Lung (tissue), 11 donors: ENCODE measurements at regions not wholly inside any gene's neighbourhood (a gene's known extent, or its start where the extent isn't known, plus 50 kb on each side); places are given as distances from the start of the nearest gene placed in this dataset.

Experiments
- ATAC-seq: fragments of 200-7000 bp; cut with Tn5 transposase; one replicate; pipeline ENCODE4 v1.9.1; 2020; ENCODE audit warnings: moderate number of reproducible peaks; ENCODE audit not compliant: insufficient read depth, low FRiP score
- DNase-seq, 3 donors: peaks; one replicate each; pipeline ENCODE4 v3.0.0-alpha.2; 2013 to 2017
- H3K27ac ChIP-seq, 2 donors: one replicate each; pipeline ENCODE4 v1.5.1; 2013; ENCODE audit warnings: mild to moderate bottlenecking in 2 of 2, moderate library complexity in 2 of 2, control low read depth in 1 of 2, inconsistent platforms in 1 of 2, low read depth in 1 of 2, low read length in 1 of 2
- H3K27me3 ChIP-seq, 3 donors: one replicate each; pipeline ENCODE4 v1.5.1; 2013; ENCODE audit warnings: low read length in 2 of 3; ENCODE audit not compliant: control insufficient read depth in 3 of 3, insufficient read depth in 3 of 3
- H3K36me3 ChIP-seq, 4 donors: one replicate each; pipeline ENCODE4 v1.5.1; 2013; ENCODE audit warnings: low read length in 4 of 4, mild to moderate bottlenecking in 1 of 4, moderate library complexity in 1 of 4; ENCODE audit not compliant: control insufficient read depth in 4 of 4, insufficient read depth in 4 of 4
- H3K4me1 ChIP-seq, 5 donors: one replicate each; pipeline ENCODE4 v1.5.1; 2013; ENCODE audit warnings: low read length in 5 of 5, mild to moderate bottlenecking in 2 of 5, moderate library complexity in 1 of 5; ENCODE audit not compliant: control insufficient read depth in 5 of 5, insufficient read depth in 5 of 5
- H3K4me3 ChIP-seq: one replicate; pipeline ENCODE4 v1.5.1; 2013; ENCODE audit warnings: mild to moderate bottlenecking, control low read depth, moderate library complexity
- H3K9ac ChIP-seq, 2 donors: one replicate each; pipeline ENCODE4 v1.5.1; 2013; ENCODE audit warnings: low read length in 2 of 2, control low read depth in 1 of 2; ENCODE audit not compliant: insufficient read depth in 1 of 2
- H3K9me3 ChIP-seq, 4 donors: one replicate each; pipeline ENCODE4 v1.5.1; 2013; ENCODE audit warnings: low read length in 3 of 4, mild to moderate bottlenecking in 1 of 4, moderate library complexity in 1 of 4; ENCODE audit not compliant: control insufficient read depth in 4 of 4, insufficient read depth in 3 of 4
- CTCF ChIP-seq: IDR thresholded peaks from 2 replicates; pipeline ENCODE4 v1.5.1; 2012; ENCODE audit warnings: mild to moderate bottlenecking; ENCODE audit errors: control extremely low read depth, extremely low read depth
- WGBS, 2 donors: extraction: QIAGEN DNeasy Blood & Tissue Kit; methylation state at CpG; one replicate each; pipeline ENCODE4 v1.1.7; 2013; 5-methylcytosine and 5-hydroxymethylcytosine counted together
- donor health status: control.
- donor health status: control.
- donor health status: Bipolar disorder and iron deficiency.
- donor health status: healthy.
- donor health status: DM: yes; HTN: yes; CAD: no.

GRCh38 chr6:87943191-87943590 is 104.5 kb upstream of the SPACA1 start:
- no peak for TF ChIP-seq CTCF
- no peak for ATAC-seq
- WGBS, 2 donors, result 89 to 90% methylated on average over 3 of the region's 3 CpGs

DNA sequence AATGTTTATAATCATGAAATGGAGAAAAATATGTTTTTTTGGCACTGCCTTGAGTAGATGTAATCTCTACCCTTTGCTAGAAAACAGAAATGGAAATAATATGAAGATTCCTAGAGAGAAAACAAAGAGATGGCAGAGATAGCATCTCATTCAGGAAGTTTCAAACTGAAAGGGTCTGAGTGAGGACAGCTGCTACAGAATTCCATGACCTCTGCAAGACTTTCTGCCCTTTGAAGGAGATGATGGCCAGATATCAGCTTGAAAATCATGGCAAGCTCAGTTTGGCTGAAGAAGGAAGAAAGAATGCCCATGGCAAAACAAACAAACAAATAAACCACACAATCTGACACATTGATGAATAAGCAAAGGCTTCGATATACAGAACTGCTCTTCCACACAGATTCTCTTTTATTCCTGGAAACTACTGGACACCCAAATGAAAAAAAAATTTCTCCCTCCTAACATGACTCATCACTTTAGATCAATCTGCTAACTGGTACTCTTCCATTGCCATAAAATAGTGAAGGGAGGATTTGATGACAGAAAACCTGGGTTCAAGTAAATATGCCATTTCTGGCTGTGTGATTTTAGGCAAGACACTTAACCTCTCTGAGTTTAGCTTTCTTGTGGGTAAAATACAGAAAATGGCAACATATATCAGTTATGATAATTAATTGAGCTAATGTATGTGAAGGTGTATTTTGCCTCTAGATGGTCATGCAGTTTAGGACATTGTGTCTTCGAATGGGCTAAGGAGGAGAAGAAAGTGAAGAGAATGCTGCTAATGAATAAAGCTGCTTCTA is 105.9 kb upstream of the SPACA1 start:
- DNase-seq, result no peak
- H3K27me3 ChIP-seq, result peaks cover 0 to 2% (median 0%) of the 10 kb centered on the region in 3 donors
- H3K9me3 ChIP-seq, result no peaks in the 10 kb centered on the region
- no peak for TF ChIP-seq CTCF
- peaks cover 0 to 4% (median 3%) of the 10 kb centered on the region in 5 donors for H3K4me1 ChIP-seq
- H3K27ac ChIP-seq, result no peak overlapping the region
- no peak for ATAC-seq
- H3K9ac ChIP-seq, result no peak overlapping the region
- H3K36me3 ChIP-seq, result no peaks in the 10 kb centered on the region
- 62 to 71% methylated on average over 2 of the region's 2 CpGs for WGBS, 2 donors
- H3K4me3 ChIP-seq, result no peak overlapping the region

More at GRCh38 chr6:87943191-87943590, 104.5 kb upstream of the SPACA1 start:
- Histone ChIP-seq H3K9me3 (no peaks in the 10 kb centered on the region), H3K4me1 (peaks cover 0 to 4% (median 3%) of the 10 kb centered on the region in 5 donors), H3K9ac (no peak overlapping the region), H3K36me3 (no peaks in the 10 kb centered on the region), H3K27me3 (peaks cover 0 to 2% (median 0%) of the 10 kb centered on the region in 3 donors), H3K27ac (no peak overlapping the region), H3K4me3 (no peak overlapping the region)
- DNase-seq, result no peak

DNA sequence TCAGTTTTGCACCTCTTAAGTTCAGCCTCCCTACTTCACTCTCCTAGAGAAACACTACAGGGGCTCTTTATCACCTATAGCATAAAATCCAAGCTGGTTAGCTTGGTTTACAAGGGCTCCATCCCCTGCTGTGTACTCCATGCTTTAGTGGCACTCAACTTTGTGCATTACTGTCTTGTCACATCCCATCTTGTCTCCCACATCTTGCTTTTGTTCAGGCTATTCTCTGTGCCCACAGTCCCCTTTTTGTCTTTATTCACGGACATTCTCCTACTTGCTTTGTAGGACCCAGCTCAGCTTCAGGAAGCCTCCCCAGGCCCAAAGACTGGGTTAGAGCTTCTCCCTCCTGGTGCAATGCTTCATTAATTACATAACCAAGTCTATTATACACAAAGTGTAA is 107.9 kb upstream of the SPACA1 start:
- H3K9ac ChIP-seq, result no peak overlapping the region
- peaks cover 0 to 4% (median 0%) of the 10 kb centered on the region in 5 donors for H3K4me1 ChIP-seq
- H3K36me3 ChIP-seq, result no peaks in the 10 kb centered on the region
- H3K27me3 ChIP-seq, result peaks cover 0 to 2% (median 0%) of the 10 kb centered on the region in 3 donors
- ATAC-seq (no peak), DNase-seq (no peak)
- H3K4me3 ChIP-seq, result no peak overlapping the region
- H3K27ac ChIP-seq, result no peak overlapping the region
- WGBS, 2 donors, result 95 to 96% methylated on average over 1 of the region's 1 CpG
- TF ChIP-seq CTCF, result no peak
- no peaks in the 10 kb centered on the region for H3K9me3 ChIP-seq
